Osteoblast (primary cell): ENCODE measurements at regions not wholly inside any gene's neighbourhood (a gene's known extent, or its start where the extent isn't known, plus 50 kb on each side); places are given as distances from the start of the nearest gene placed in this dataset.
"Not testable (repeated sequence)": the region's sequence is repeated elsewhere in the genome, so short reads cannot be mapped to it uniquely, and the experiment has no call there.

Experiments used
- DNase-seq: peaks from one replicate; pipeline ENCODE4 v3.0.0; 2011; ENCODE audit warnings: low spot score, mixed read lengths; ENCODE audit not compliant: insufficient read length; ENCODE audit errors: missing footprints
- H2AFZ ChIP-seq: 2 replicates; pipeline ENCODE4 v1.6.0; 2011; ENCODE audit warnings: mild to moderate bottlenecking, low read length
- H3K27ac ChIP-seq: 2 replicates; pipeline ENCODE4 v1.5.1; 2011; ENCODE audit warnings: mild to moderate bottlenecking, low read depth, low read length, moderate library complexity
- H3K27me3 ChIP-seq: 2 replicates; pipeline ENCODE4 v1.6.0; 2012; ENCODE audit warnings: mild to moderate bottlenecking, control low read depth, inconsistent platforms, low read length, moderate library complexity; ENCODE audit not compliant: insufficient read depth
- H3K36me3 ChIP-seq: 2 replicates; pipeline ENCODE4 v1.5.1; 2011; ENCODE audit warnings: mild to moderate bottlenecking, low read length, control low read depth, moderate library complexity; ENCODE audit not compliant: insufficient read depth
- H3K4me1 ChIP-seq: 2 replicates; pipeline ENCODE4 v1.5.1; 2011; ENCODE audit warnings: mild to moderate bottlenecking, low read length, control low read depth, moderate library complexity; ENCODE audit not compliant: insufficient read depth
- H3K4me2 ChIP-seq: 2 replicates; pipeline ENCODE4 v1.6.0; 2011; ENCODE audit warnings: mild to moderate bottlenecking, low read length; ENCODE audit not compliant: insufficient read depth
- H3K4me3 ChIP-seq: fragments of 200-600 bp; sonication (generic); 3 replicates; pipeline ENCODE4 v1.5.1; 2012; ENCODE audit warnings: mild to moderate bottlenecking, low read length, inconsistent platforms; ENCODE audit not compliant: insufficient read depth
- H3K79me2 ChIP-seq: 2 replicates; pipeline ENCODE4 v1.6.0; 2012; ENCODE audit warnings: mild to moderate bottlenecking, low read length, control low read depth, inconsistent platforms; ENCODE audit not compliant: insufficient read depth
- H3K9me3 ChIP-seq: 2 replicates; pipeline ENCODE4 v1.5.1; 2011; ENCODE audit warnings: low read depth, low read length, control low read depth
- H4K20me1 ChIP-seq: 2 replicates; pipeline ENCODE4 v1.6.0; 2012; ENCODE audit warnings: mild to moderate bottlenecking, low read length, control low read depth; ENCODE audit not compliant: insufficient read depth
- TF ChIP-seq, protein P1 (sequence below): IDR thresholded peaks from 2 replicates; pipeline ENCODE4 v1.5.1; 2011; ENCODE audit warnings: mild to moderate bottlenecking, low read depth, low read length, moderate library complexity; ENCODE audit errors: extremely low read depth

DNA sequence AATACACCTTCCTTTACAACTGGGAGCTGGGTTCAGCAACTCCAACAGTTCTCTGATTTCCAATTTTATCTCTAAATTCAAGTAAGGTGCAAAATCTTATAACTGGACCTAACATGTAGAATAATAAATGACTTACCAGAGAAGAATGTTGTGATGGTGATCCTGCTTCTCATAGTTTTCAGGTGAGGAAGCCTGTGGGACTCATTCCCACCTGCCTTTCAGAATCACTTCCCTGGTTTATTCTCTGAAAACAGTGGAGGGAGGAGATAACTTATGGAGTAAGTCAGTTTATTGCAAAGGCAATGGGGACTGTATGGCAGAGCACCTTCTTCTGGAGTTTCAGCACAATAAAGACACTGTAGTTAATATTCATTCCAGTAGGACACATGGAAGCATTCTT is 1188.2 kb upstream of the FAM98A start:
- H3K9me3 ChIP-seq = no peaks in the 10 kb centered on the region
- no peaks in the 10 kb centered on the region for H4K20me1 ChIP-seq
- TF ChIP-seq, protein P1, sequence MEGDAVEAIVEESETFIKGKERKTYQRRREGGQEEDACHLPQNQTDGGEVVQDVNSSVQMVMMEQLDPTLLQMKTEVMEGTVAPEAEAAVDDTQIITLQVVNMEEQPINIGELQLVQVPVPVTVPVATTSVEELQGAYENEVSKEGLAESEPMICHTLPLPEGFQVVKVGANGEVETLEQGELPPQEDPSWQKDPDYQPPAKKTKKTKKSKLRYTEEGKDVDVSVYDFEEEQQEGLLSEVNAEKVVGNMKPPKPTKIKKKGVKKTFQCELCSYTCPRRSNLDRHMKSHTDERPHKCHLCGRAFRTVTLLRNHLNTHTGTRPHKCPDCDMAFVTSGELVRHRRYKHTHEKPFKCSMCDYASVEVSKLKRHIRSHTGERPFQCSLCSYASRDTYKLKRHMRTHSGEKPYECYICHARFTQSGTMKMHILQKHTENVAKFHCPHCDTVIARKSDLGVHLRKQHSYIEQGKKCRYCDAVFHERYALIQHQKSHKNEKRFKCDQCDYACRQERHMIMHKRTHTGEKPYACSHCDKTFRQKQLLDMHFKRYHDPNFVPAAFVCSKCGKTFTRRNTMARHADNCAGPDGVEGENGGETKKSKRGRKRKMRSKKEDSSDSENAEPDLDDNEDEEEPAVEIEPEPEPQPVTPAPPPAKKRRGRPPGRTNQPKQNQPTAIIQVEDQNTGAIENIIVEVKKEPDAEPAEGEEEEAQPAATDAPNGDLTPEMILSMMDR = no peak
- H3K4me3 ChIP-seq = no peak overlapping the region
- H3K4me1 ChIP-seq = no peaks in the 10 kb centered on the region
- no peaks in the 10 kb centered on the region for H3K36me3 ChIP-seq
- no peak overlapping the region for H2AFZ ChIP-seq
- DNase-seq = no peak
- no peak overlapping the region for H3K4me2 ChIP-seq
- H3K79me2 ChIP-seq = no peaks in the 10 kb centered on the region
- no peak overlapping the region for H3K27ac ChIP-seq
- no peaks in the 10 kb centered on the region for H3K27me3 ChIP-seq

DNA sequence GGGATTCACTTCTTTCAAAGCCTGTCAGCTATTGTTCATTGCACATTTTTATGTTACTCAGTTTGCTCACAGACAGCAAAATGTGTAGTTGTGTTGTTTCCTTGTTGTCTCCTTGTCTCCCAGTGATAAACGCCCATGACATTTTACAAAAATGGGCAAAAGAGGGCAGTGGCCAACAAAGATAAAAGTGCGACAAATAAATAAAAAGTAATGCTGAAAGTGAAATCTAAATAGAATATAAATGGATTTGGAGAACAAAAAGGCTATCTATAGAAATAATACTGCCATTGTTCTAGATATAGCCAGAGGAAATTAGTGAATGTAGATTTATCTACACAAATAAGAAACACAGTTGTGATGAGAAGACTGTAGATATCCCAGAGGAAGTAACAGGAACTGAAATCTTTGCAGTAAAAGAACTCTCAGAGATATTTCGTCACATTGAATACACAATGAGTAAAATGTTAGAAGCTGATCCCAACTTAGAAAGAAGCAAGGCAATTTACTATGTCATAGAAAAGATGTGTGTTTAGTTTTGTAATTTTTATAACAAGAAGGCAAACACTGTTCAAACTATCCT is 1186.2 kb upstream of the FAM98A start:
- Histone ChIP-seq H3K9me3 (no peaks in the 10 kb centered on the region), H3K4me1 (no peaks in the 10 kb centered on the region), H3K79me2 (no peaks in the 10 kb centered on the region), H3K27me3 (no peaks in the 10 kb centered on the region), H2AFZ (no peak overlapping the region), H3K36me3 (no peaks in the 10 kb centered on the region), H3K27ac (no peak overlapping the region), H3K4me2 (no peak overlapping the region), H4K20me1 (no peaks in the 10 kb centered on the region), H3K4me3 (no peak overlapping the region)
- DNase-seq = no peak
- TF ChIP-seq, protein P1 = no peak

DNA sequence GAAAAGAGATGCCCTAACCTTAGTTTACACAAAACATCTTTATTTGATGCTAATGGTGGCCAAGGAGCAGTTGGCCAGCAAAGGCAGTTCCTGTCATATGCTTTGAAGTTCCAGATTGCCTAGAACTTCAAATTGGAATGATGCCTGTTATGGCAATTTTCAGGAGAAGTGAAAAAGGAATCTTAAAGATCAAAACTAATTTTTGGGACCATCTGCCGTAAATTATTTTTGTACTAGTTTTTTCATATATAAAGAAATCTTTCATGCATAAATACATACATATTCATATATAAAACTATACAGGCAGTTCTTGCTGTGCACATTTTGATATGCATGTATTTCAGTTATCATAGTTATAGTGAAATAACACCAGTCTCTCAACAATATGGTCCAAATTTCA is 1185.6 kb upstream of the FAM98A start:
- Histone ChIP-seq H4K20me1 (no peaks in the 10 kb centered on the region), H3K4me1 (no peaks in the 10 kb centered on the region), H3K27me3 (no peaks in the 10 kb centered on the region), H3K27ac (no peak overlapping the region), H3K36me3 (no peaks in the 10 kb centered on the region), H3K9me3 (no peaks in the 10 kb centered on the region), H2AFZ (no peak overlapping the region), H3K4me2 (no peak overlapping the region), H3K4me3 (no peak overlapping the region), H3K79me2 (no peaks in the 10 kb centered on the region)
- DNase-seq = no peak
- TF ChIP-seq, protein P1 = no peak

DNA sequence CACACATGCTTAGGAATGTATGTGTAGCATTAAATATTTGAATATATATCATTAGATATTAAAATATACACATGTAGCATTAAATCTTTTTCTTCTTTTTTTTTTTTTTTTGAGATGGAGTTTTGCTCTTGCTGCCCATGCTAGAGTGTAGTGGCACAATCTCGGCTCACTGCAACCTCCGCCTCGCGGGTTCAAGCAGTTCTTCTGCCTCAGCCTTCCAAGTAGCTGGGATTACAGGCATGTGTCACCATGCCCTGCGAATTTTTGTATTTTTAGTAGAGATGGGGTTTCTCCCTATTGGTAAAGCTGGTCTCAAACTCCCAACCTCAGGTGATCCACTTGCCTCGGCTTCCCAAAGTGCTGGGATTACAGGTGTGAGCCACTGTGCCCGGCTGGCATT is 1151.6 kb upstream of the FAM98A start:
- not testable (repeated sequence) for H3K4me3 ChIP-seq

More for the DNA sequence above, 1151.6 kb upstream of the FAM98A start:
- H3K4me2 ChIP-seq, H4K20me1 ChIP-seq, H3K4me1 ChIP-seq, H3K27ac ChIP-seq, H3K9me3 ChIP-seq, H3K36me3 ChIP-seq, DNase-seq, H2AFZ ChIP-seq, H3K79me2 ChIP-seq, H3K27me3 ChIP-seq: not testable (repeated sequence)
